ENCODE measurements at regions not wholly inside any gene's neighbourhood (a gene's known extent, or its start where the extent isn't known, plus 50 kb on each side); places are given as distances from the start of the nearest gene placed in this dataset.

DNA sequence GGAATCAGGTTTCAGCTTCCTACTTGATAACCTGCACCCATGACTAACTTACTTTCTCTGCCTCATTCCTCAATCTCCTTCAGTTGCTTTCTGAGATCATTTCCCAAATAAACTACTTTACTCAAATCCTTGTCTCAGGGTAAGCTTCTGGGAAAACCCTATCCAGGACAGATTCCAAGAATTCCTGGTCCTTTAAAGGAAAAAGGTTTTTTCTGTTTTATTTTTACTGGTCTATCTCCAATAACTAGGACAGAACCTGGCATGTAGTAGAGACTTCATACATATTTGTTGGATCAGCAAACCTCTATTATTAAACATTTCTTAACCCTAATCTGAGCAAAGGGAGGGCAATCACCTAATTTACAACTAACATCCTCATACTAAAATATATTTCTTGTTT, 910.5 kb upstream of the CHORDC1 start:
- H3K27ac Mint-ChIP-seq, result no peak overlapping the region
- ATAC-seq (replicated peaks in 1 of 2), result no peak
- H3K36me3 Mint-ChIP-seq (ENCODE audit: insufficient read depth in 2 of 2), result no peaks in the 10 kb centered on the region
- peaks cover 4 to 10% of the 10 kb centered on the region in 2 donors for H3K9me3 Mint-ChIP-seq
- DNase-seq, result no peak
- no peaks in the 10 kb centered on the region for H3K4me1 Mint-ChIP-seq (ENCODE audit: low read depth)
- H3K4me3 Mint-ChIP-seq, result no peak overlapping the region
- no peaks in the 10 kb centered on the region for H3K27me3 Mint-ChIP-seq (ENCODE audit: low read depth)

DNA sequence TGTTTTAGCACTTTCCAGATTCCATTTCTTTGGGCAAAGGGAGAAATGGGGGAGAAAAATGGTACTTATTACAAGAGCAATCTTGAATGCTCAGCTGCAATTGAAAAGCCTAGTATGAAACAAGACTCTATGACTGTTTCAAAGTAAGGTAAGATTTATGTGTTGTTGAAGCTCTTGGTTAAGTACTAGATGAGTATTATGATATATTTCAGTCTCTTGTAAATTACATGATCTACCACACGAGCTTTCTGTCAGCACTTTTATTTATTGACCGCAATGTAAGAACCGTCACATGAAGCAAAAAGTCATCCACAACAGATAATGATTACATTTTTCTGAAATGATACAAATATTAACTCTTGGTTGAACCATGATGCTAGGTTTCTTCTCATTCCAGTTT, 906.7 kb upstream of the CHORDC1 start:
- no peaks in the 10 kb centered on the region for H3K36me3 Mint-ChIP-seq (ENCODE audit: insufficient read depth in 2 of 2)
- ATAC-seq (replicated peaks in 1 of 2) (no peak), DNase-seq (no peak)
- peaks cover 4 to 6% of the 10 kb centered on the region in 2 donors for H3K9me3 Mint-ChIP-seq
- no peak overlapping the region for H3K4me3 Mint-ChIP-seq
- H3K27ac Mint-ChIP-seq, result no peak overlapping the region
- no peaks in the 10 kb centered on the region for H3K4me1 Mint-ChIP-seq (ENCODE audit: low read depth)
- H3K27me3 Mint-ChIP-seq (ENCODE audit: low read depth), result no peaks in the 10 kb centered on the region

DNA sequence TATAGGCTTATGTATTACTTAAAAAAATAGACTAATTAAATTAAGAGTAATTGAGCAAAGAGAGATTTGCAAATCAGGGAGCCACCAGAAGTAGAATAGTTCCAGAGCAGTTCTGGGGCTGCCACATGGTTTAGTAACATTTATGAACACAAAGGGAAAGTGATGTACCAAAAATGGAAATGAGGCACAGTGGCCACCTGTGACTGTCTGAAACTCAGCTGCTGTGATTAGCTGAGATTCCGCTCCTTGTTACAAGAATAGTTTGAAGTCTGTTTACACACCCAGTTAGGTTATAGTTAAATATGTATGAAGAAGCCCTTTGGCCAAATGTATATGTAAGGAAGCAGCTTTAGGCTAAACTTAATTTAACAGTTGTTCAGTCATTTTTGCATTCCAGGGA, 901.5 kb upstream of the CHORDC1 start:
- Mint-ChIP-seq H3K36me3 (ENCODE audit: insufficient read depth in 2 of 2) (no peaks in the 10 kb centered on the region), H3K4me1 (ENCODE audit: low read depth) (no peaks in the 10 kb centered on the region), H3K27ac (no peak overlapping the region), H3K4me3 (no peak overlapping the region), H3K9me3 (peaks cover 5 to 8% of the 10 kb centered on the region in 2 donors), H3K27me3 (ENCODE audit: low read depth) (no peaks in the 10 kb centered on the region)
- DNase-seq, result no peak
- ATAC-seq (replicated peaks in 1 of 2), result no peak

DNA sequence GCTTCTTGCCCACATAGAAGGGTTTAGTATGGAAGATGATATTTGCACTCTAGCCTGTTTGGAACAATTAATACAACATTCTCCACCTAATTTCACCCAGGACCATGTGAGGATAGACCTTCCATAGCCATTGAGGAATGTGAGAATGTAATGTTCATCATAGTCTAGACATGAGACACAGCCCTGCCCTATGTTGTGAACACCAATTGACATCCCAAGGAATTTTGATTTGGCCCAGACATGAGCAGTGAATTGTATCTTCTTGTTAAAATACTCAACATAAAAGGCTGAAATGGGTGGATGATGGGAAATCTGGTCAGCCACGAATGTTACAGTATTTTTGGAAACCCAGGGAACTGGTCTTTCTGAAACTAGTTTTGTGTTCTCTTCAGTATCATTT, 892.3 kb upstream of the CHORDC1 start:
- ATAC-seq (replicated peaks in 1 of 2), result no peak
- DNase-seq, result no peak
- Mint-ChIP-seq H3K27ac (no peak overlapping the region), H3K4me1 (ENCODE audit: low read depth) (no peaks in the 10 kb centered on the region), H3K4me3 (no peak overlapping the region), H3K9me3 (peaks cover 5 to 9% of the 10 kb centered on the region in 2 donors), H3K36me3 (ENCODE audit: insufficient read depth in 2 of 2) (no peaks in the 10 kb centered on the region), H3K27me3 (ENCODE audit: low read depth) (no peaks in the 10 kb centered on the region)

DNA sequence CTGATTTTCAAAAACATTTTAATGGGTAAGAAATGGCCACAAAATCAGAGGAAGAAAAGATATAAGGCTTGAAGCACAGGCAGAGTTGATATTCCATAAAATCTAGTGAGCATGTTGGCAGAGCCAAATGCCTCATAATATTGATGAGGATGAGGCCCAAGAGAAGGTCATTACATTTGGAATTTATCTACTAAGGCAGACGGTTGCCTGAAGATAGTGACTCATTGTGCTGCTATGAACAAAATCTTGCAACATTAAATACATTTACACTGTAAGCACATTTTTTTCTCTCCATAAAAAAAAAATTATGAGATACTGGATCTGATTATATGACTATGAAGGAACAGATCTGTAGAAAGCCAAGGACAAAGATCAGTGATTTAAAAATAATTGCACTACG, 881.4 kb upstream of the CHORDC1 start:
- ATAC-seq (replicated peaks in 1 of 2), result no peak
- H3K27me3 Mint-ChIP-seq (ENCODE audit: low read depth), result no peaks in the 10 kb centered on the region

DNA sequence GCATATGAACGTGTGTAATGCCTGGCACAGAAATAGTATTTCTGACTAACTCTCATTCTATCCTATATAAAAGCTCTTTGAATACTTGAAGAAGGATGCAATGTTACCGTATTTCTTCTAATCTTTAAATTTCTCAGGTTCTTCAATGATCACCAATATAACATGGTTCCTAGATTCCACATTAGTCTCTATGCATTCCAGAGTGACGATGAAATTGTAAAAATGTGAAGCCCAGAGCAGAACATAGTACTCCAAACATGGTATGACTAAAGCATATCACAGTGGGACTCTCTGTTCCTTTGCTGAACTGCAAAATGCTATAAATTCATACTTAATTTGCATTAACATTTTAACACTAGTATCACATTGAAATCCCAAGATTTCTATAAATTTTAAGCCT, 877.6 kb upstream of the CHORDC1 start:
- peaks cover 0 to 7% of the 10 kb centered on the region in 2 donors for H3K9me3 Mint-ChIP-seq
- H3K4me1 Mint-ChIP-seq (ENCODE audit: low read depth), result no peaks in the 10 kb centered on the region

More for the DNA sequence above, 881.4 kb upstream of the CHORDC1 start:
- Mint-ChIP-seq H3K4me3 (no peak overlapping the region), H3K36me3 (ENCODE audit: insufficient read depth in 2 of 2) (no peaks in the 10 kb centered on the region), H3K9me3 (peaks cover 0 to 4% of the 10 kb centered on the region in 2 donors), H3K27ac (no peak overlapping the region), H3K4me1 (ENCODE audit: low read depth) (no peaks in the 10 kb centered on the region)
- no peak for DNase-seq

DNA sequence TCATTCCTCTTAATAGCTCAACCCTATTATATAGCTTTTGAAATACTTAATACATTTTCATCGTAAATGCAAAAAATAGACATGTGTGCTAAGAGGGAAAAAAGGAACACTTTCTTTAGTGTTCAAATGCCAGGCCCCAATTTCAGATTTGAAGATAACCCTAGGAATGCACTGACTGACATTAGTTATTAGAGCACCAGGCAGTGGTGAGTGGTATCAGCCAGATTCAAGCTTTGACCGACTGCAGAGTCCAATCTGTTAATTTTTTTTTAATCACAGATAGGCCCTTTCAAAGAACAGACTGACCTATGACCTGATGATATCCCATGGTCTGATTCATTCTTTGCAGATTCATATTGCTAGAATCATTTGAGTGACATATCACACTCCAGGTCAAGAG, 874.2 kb upstream of the CHORDC1 start:
- Mint-ChIP-seq H3K27me3 (ENCODE audit: low read depth) (no peaks in the 10 kb centered on the region), H3K4me1 (ENCODE audit: low read depth) (no peaks in the 10 kb centered on the region), H3K27ac (no peak overlapping the region), H3K36me3 (ENCODE audit: insufficient read depth in 2 of 2) (no peaks in the 10 kb centered on the region), H3K9me3 (peaks cover 3 to 11% of the 10 kb centered on the region in 2 donors), H3K4me3 (no peak overlapping the region)
- DNase-seq (no peak), ATAC-seq (replicated peaks in 1 of 2) (no peak)

More for the DNA sequence above, 877.6 kb upstream of the CHORDC1 start:
- ATAC-seq (replicated peaks in 1 of 2), result no peak
- H3K36me3 Mint-ChIP-seq (ENCODE audit: insufficient read depth in 2 of 2), result no peaks in the 10 kb centered on the region
- no peak for DNase-seq
- no peak overlapping the region for H3K27ac Mint-ChIP-seq
- H3K27me3 Mint-ChIP-seq (ENCODE audit: low read depth), result no peaks in the 10 kb centered on the region
- H3K4me3 Mint-ChIP-seq, result no peak overlapping the region

DNA sequence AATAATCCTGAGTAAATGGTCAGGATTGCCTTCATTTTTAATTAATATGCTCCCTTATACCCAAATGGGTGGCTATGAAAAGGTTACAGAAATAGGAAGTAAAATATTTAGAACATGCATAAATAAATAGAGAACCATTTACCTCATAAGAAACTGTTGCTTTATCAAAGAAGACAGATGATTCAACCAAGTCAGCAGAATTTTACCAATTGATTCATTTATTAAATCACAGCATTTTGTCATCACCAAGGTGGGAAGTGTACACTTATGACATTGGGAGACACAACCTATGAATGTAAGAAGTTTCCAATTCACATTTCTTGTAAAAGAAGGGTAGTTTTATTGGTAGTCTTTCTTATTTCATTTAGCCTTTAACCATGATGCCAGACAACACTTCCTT, 870.3 kb upstream of the CHORDC1 start:
- DNase-seq (no peak), ATAC-seq (replicated peaks in 1 of 2) (no peak)
- Mint-ChIP-seq H3K4me1 (ENCODE audit: low read depth) (no peaks in the 10 kb centered on the region), H3K36me3 (ENCODE audit: insufficient read depth in 2 of 2) (no peaks in the 10 kb centered on the region), H3K27ac (no peak overlapping the region), H3K4me3 (no peak overlapping the region), H3K27me3 (ENCODE audit: low read depth) (no peaks in the 10 kb centered on the region), H3K9me3 (peaks cover 8 to 16% of the 10 kb centered on the region in 2 donors)

DNA sequence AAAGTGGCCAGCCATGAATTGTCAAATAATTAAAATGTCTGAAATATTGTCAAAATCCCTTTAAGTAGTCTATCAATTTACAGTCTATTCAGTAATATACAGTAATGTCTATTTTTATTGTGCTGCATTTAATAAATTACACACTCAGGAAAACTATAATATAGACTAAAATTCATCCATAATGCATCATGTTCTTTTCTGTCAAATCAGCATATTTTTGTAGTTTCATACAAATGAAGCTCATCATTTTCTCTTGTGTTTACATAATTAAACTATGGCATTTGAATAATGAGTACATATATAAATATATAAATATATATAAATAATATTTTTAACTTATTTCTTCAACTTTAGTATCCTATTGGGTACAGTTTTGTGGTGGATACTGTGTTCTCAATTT, 868.7 kb upstream of the CHORDC1 start:
- no peak overlapping the region for H3K4me3 Mint-ChIP-seq
- H3K27ac Mint-ChIP-seq, result no peak overlapping the region
- no peaks in the 10 kb centered on the region for H3K27me3 Mint-ChIP-seq (ENCODE audit: low read depth)
- ATAC-seq (replicated peaks in 1 of 2), result no peak
- H3K9me3 Mint-ChIP-seq, result peaks cover 8 to 12% of the 10 kb centered on the region in 2 donors
- H3K4me1 Mint-ChIP-seq (ENCODE audit: low read depth), result no peaks in the 10 kb centered on the region
- H3K36me3 Mint-ChIP-seq (ENCODE audit: insufficient read depth in 2 of 2), result no peaks in the 10 kb centered on the region
- no peak for DNase-seq

DNA sequence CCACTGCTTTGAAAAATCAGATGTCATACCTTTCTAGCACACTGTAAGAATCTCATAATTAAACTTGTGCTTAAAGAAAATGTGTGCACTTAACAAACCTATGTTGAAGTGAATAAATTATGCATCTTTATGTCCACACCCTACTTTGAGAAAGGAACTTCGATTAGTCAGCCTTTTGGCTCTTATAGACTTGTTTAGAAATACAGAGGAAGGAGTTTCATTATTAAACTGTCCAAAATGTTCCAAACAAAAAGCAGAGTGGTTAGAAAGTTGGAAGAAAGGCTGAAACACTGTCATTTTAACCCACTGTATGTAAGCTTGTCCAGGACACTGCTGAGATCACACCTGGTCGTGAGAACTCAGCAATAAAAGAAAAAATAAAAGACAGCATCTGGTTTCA, 863.2 kb upstream of the CHORDC1 start:
- Mint-ChIP-seq H3K4me1 (ENCODE audit: low read depth) (no peaks in the 10 kb centered on the region), H3K27ac (no peak overlapping the region), H3K4me3 (no peak overlapping the region), H3K27me3 (ENCODE audit: low read depth) (no peaks in the 10 kb centered on the region), H3K9me3 (peaks cover 7 to 12% of the 10 kb centered on the region in 2 donors), H3K36me3 (ENCODE audit: insufficient read depth in 2 of 2) (no peaks in the 10 kb centered on the region)
- ATAC-seq (replicated peaks in 1 of 2), result no peak
- DNase-seq, result no peak

DNA sequence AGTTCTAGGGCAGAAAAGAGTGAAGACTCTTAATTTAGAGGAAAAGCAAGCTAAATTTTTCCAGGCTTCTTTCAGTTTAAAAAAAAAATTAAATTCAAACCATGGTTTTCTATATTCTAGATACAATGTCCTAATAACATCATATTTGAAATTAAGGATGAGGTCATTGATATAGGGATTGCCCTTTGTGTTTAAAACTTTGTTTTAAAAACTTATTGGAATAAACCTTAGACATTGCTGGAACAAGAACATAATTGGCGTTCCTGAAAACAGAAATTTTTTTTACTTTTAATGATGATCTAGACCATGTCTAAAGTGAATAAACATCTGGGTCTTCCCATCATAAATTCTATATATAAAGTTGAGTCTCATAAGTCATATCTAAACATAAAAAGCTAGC, 859.4 kb upstream of the CHORDC1 start:
- Mint-ChIP-seq H3K27ac (no peak overlapping the region), H3K27me3 (ENCODE audit: low read depth) (no peaks in the 10 kb centered on the region), H3K9me3 (peaks cover 5 to 14% of the 10 kb centered on the region in 2 donors), H3K4me1 (ENCODE audit: low read depth) (no peaks in the 10 kb centered on the region), H3K4me3 (no peak overlapping the region), H3K36me3 (ENCODE audit: insufficient read depth in 2 of 2) (no peaks in the 10 kb centered on the region)
- ATAC-seq (replicated peaks in 1 of 2) (no peak), DNase-seq (no peak)

DNA sequence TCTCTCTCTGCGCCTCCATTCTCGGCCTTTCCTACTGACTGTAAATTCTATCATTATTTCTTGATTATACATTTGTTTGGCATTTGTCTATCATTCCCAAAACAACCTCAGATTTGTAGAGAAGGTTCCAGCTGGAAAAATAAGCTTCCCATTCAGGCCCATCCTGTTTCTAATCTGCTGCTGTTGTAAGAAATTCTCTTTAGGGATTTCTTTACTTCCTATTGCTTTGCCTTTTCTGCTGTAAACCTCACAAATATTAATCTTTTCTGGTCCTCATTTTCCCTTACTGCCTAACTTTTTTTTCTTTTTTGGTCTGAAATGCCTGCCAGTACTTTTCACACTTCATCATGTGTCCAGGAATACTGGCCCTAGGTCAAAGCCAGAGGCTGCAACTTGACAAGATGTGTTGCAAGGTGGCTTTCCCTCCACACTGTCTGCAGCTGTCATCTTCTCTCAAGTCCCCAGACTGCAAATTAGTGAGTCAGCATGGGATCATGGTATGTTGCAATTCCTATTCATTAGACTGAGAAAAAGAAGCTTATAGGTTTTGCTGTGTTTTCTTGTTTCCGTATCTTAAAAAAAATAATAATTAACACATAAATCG, 858.7 kb upstream of the CHORDC1 start:
- Mint-ChIP-seq H3K27ac (no peak overlapping the region), H3K36me3 (ENCODE audit: insufficient read depth in 2 of 2) (no peaks in the 10 kb centered on the region), H3K27me3 (ENCODE audit: low read depth) (no peaks in the 10 kb centered on the region), H3K4me3 (no peak overlapping the region), H3K4me1 (ENCODE audit: low read depth) (no peaks in the 10 kb centered on the region), H3K9me3 (peaks cover 6 to 14% of the 10 kb centered on the region in 2 donors)
- no peak for ATAC-seq (replicated peaks in 1 of 2)
- no peak for DNase-seq

DNA sequence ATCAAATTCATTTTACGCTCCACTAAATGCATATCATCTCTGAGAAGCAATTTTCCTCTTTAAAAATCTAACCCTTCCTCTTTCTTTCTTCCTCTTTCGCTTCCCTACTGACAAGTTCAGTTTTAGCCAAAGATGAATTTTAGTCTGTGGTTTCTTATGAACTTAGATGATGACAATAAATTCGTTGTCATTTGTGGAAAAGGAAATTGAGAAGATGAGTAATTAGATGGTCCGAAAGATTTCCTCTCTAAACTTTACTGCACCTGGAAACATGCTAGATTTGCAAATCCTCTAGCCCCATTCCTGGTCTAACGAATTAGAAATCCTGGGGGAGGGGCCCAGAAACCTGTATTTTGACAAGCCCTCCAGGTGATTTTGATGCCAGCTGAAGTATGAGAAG, 855.4 kb upstream of the CHORDC1 start:
- ATAC-seq (replicated peaks in 1 of 2) (no peak), DNase-seq (no peak)
- no peaks in the 10 kb centered on the region for H3K36me3 Mint-ChIP-seq (ENCODE audit: insufficient read depth in 2 of 2)
- no peaks in the 10 kb centered on the region for H3K27me3 Mint-ChIP-seq (ENCODE audit: low read depth)
- H3K4me1 Mint-ChIP-seq (ENCODE audit: low read depth), result no peaks in the 10 kb centered on the region
- no peak overlapping the region for H3K4me3 Mint-ChIP-seq
- peaks cover 5 to 9% of the 10 kb centered on the region in 2 donors for H3K9me3 Mint-ChIP-seq
- H3K27ac Mint-ChIP-seq, result no peak overlapping the region

DNA sequence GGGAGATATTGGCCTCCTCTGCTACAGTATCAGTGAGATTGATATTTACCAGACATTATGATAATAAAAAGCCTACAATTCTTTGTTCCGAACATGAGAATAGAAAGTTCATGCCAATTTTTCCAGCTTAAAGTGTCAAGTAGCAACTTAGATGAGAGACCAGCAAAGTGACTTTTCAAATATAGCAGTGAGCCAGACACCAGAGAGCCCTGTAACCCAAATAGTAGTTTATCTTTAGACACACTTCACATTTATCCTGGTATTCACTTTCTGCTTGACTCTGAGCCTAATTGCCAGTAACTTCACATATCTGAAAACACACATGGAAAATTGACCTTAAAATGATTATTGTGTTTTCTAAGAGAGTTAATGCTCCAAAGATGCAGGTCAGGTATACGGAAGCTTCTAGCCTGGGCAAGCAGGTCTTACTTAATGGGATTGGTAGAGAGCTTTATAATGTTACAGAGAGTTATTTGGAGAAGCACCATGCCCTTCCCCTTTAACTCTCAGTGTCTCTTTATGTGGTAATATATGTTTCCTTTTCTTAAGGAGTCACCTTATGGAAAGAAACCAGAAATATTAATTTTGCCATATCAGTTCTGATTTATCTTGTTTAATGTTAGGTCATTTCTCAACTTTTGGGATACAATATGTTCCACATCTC, 852.3 kb upstream of the CHORDC1 start:
- no peak for DNase-seq
- H3K27ac Mint-ChIP-seq, result no peak overlapping the region

More for the DNA sequence above, 852.3 kb upstream of the CHORDC1 start:
- Mint-ChIP-seq H3K4me3 (no peak overlapping the region), H3K36me3 (ENCODE audit: insufficient read depth in 2 of 2) (no peaks in the 10 kb centered on the region), H3K27me3 (ENCODE audit: low read depth) (no peaks in the 10 kb centered on the region), H3K4me1 (ENCODE audit: low read depth) (no peaks in the 10 kb centered on the region), H3K9me3 (peaks cover 5 to 8% of the 10 kb centered on the region in 2 donors)
- no peak for ATAC-seq (replicated peaks in 1 of 2)

All from activated T-cell treated with anti-CD3 and anti-CD28 coated beads, Interleukin-2, amount 50 U/mL, for 72 hours (primary cell).